Astrocyte of the cerebellum (primary cell): ENCODE measurements at regions not wholly inside any gene's neighbourhood (a gene's known extent, or its start where the extent isn't known, plus 50 kb on each side); places are given as distances from the start of the nearest gene placed in this dataset.
"Not testable (repeated sequence)": the region's sequence is repeated elsewhere in the genome, so short reads cannot be mapped to it uniquely, and the experiment has no call there.

Experiments used
- DNase-seq: peaks from one replicate; pipeline ENCODE4 v3.0.0-alpha.2; 2011; ENCODE audit warnings: low read depth
- H3K4me3 ChIP-seq: 2 replicates; pipeline ENCODE4 v1.5.1; 2011; ENCODE audit warnings: mild to moderate bottlenecking, low read depth, low read length, moderate library complexity
- CTCF ChIP-seq: IDR thresholded peaks from 2 replicates; pipeline ENCODE4 v1.5.1; 2012; ENCODE audit warnings: low read length, low read depth, moderate library complexity, mild to moderate bottlenecking; ENCODE audit errors: missing control alignments
- in situ Hi-C: cut with HindIII; loops from 2 replicates; pipeline ENCODE4 v1.10.0; 2017; ENCODE audit warnings: low sequenced_read_pairs

GRCh38 chr4:158422546-158422945 lies 99.1 kb upstream of the RXFP1 start:
- in situ Hi-C loops = no loop called here
- TF ChIP-seq CTCF = no peak
- no peak overlapping the region for H3K4me3 ChIP-seq
- no peak for DNase-seq

GRCh38 chr4:158428242-158428641 lies 93.4 kb upstream of the RXFP1 start:
- DNase-seq = no peak
- no peak for TF ChIP-seq CTCF
- no peak overlapping the region for H3K4me3 ChIP-seq
- in situ Hi-C loops = no loop called here

- no peak for DNase-seq
- TF ChIP-seq CTCF = no peak
- in situ Hi-C loops = no loop called here
- H3K4me3 ChIP-seq = no peak overlapping the region
Measured at GRCh38 chr4:158442736-158443135, 78.9 kb upstream of the RXFP1 start.

GRCh38 chr4:158443731-158444130 lies 78.0 kb upstream of the RXFP1 start:
- no peak for TF ChIP-seq CTCF
- in situ Hi-C loops = no loop called here
- DNase-seq = no peak
- no peak overlapping the region for H3K4me3 ChIP-seq

- in situ Hi-C loops = no loop called here
- no peak overlapping the region for H3K4me3 ChIP-seq
- no peak for TF ChIP-seq CTCF
- DNase-seq = no peak
Measured at GRCh38 chr4:158444621-158445020, 77.1 kb upstream of the RXFP1 start.

- TF ChIP-seq CTCF = no peak
- in situ Hi-C loops = no loop called here
- H3K4me3 ChIP-seq = no peak overlapping the region
- no peak for DNase-seq
Measured at GRCh38 chr4:158446106-158446505, 75.6 kb upstream of the RXFP1 start.

- DNase-seq = no peak
- TF ChIP-seq CTCF = no peak
- in situ Hi-C loops = no loop called here
- no peak overlapping the region for H3K4me3 ChIP-seq
Measured at GRCh38 chr4:158450741-158451140, 70.9 kb upstream of the RXFP1 start.

GRCh38 chr4:158452116-158452515 lies 69.6 kb upstream of the RXFP1 start:
- in situ Hi-C loops, H3K4me3 ChIP-seq, DNase-seq: not testable (repeated sequence)
